GOT3 (cell line): ENCODE measurements at regions not wholly inside any gene's neighbourhood (a gene's known extent, or its start where the extent isn't known, plus 50 kb on each side); places are given as distances from the start of the nearest gene placed in this dataset.
"Not testable (repeated sequence)": the region's sequence is repeated elsewhere in the genome, so short reads cannot be mapped to it uniquely, and the experiment has no call there.

ENCODE experiments used
- DNase-seq: peaks from one replicate; lab custom pipeline; 2025; ENCODE audit warnings: mixed read lengths; lab: John Stamatoyannopoulos, UW

- DNase-seq: no peak
Measured at GRCh38 chr5:106423109-106423897, 1247.4 kb downstream of the EFNA5 start.

- DNase-seq: no peak
Measured at GRCh38 chr5:106420102-106420501, 1250.6 kb downstream of the EFNA5 start.

GRCh38 chr5:106418196-106418595 lies 1252.5 kb downstream of the EFNA5 start:
- no peak for DNase-seq

GRCh38 chr5:106417566-106417965 lies 1253.2 kb downstream of the EFNA5 start:
- no peak for DNase-seq

GRCh38 chr5:106417163-106417562 lies 1253.6 kb downstream of the EFNA5 start:
- no peak for DNase-seq

GRCh38 chr5:106415541-106415940 lies 1255.2 kb downstream of the EFNA5 start:
- DNase-seq: no peak

- no peak for DNase-seq
Measured at GRCh38 chr5:106414342-106414741, 1256.4 kb downstream of the EFNA5 start.

- no peak for DNase-seq
Measured at GRCh38 chr5:106412606-106413005, 1258.1 kb downstream of the EFNA5 start.

GRCh38 chr5:106408570-106408969 lies 1262.2 kb downstream of the EFNA5 start:
- DNase-seq: no peak

GRCh38 chr5:106408141-106408540 lies 1262.6 kb downstream of the EFNA5 start:
- DNase-seq: no peak

GRCh38 chr5:106401561-106401960 lies 1269.2 kb downstream of the EFNA5 start:
- DNase-seq: no peak

- no peak for DNase-seq
Measured at GRCh38 chr5:106399391-106399790, 1271.3 kb downstream of the EFNA5 start.

GRCh38 chr5:106397700-106398099 lies 1273.0 kb downstream of the EFNA5 start:
- peak; percentile 13 for DNase-seq

- DNase-seq: no peak
Measured at GRCh38 chr5:106393276-106393675, 1277.5 kb downstream of the EFNA5 start.

- DNase-seq: no peak
Measured at GRCh38 chr5:106392766-106393165, 1278.0 kb downstream of the EFNA5 start.

GRCh38 chr5:106387767-106388166 lies 1283.0 kb downstream of the EFNA5 start:
- DNase-seq: not testable (repeated sequence)

- no peak for DNase-seq
Measured at GRCh38 chr5:106386287-106386686, 1284.5 kb downstream of the EFNA5 start.

GRCh38 chr5:106380736-106381135 lies 1290.0 kb downstream of the EFNA5 start:
- no peak for DNase-seq

- no peak for DNase-seq
Measured at GRCh38 chr5:106376522-106376921, 1294.2 kb downstream of the EFNA5 start.

GRCh38 chr5:106374956-106375355 lies 1295.8 kb downstream of the EFNA5 start:
- DNase-seq: no peak

- no peak for DNase-seq
Measured at GRCh38 chr5:106368021-106368420, 1302.7 kb downstream of the EFNA5 start.

- no peak for DNase-seq
Measured at GRCh38 chr5:106367281-106367680, 1303.5 kb downstream of the EFNA5 start.

- DNase-seq: no peak
Measured at GRCh38 chr5:106363578-106363977, 1307.2 kb downstream of the EFNA5 start.

GRCh38 chr5:106361905-106362304 lies 1308.8 kb downstream of the EFNA5 start:
- no peak for DNase-seq
